Stimulated activated CD4-positive, alpha-beta T cell treated with anti-CD3 and anti-CD28 coated beads, Interleukin-1b, Interleukin-23, amount 100 ng/mL, for 4 hours (primary cell): ENCODE measurements at regions not wholly inside any gene's neighbourhood (a gene's known extent, or its start where the extent isn't known, plus 50 kb on each side); places are given as distances from the start of the nearest gene placed in this dataset.
"Not testable (repeated sequence)": the region's sequence is repeated elsewhere in the genome, so short reads cannot be mapped to it uniquely, and the experiment has no call there.

Experiments used
- DNase-seq, 2 donors: peaks; one replicate each; pipeline ENCODE4 v3.0.0-alpha.2; 2020; ENCODE audit warnings: low read depth in 2 of 2

DNA sequence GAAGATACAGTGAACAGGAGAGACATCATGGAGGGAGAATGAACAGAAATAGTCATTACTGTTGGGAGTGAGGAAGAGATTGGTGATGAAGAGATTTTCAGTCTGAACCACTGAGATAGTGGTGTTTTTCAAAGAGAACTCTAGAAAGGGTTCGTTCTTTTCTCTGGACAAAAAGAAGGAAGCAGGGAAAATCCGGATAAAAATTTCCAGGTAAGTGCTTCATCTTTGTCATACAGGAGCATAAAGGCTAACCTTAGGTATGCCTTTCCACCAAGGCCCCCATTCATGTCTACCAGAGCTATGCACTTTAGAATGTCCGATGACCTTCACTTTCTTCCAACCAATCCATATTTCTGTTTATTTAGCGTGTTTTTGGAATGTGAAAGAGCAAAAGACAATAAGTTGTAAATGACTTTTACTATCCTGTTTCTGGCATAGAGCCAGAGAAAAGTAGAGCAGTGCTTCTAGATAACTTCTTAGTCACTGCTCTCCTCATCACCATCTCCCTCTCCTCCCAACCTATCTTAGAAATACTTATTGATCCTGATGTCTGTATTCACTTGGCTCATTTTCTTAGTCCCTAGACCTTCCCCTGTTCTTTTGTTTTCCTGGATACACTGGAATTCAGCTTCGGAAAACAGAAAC is 116.5 kb downstream of the TTC6 start:
- no peak for DNase-seq

DNA sequence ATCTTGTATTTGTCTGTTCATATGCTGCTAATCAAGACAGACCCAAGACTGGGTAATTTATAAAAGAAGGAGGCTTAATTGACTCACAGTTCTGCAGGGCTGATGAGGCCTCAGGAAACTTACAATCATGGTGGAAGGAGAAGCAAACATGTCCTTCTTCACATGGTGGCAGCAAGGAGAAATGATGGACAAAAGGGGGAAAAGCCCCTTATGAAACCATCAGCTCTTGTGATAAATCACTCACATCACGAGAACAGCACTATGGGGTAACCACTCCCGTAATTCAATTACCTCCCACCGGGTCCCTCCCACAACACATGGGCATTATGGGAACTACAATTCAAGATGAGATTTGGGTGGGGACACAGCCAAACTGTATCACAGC is 117.0 kb downstream of the TTC6 start:
- DNase-seq, result not testable (repeated sequence)

DNA sequence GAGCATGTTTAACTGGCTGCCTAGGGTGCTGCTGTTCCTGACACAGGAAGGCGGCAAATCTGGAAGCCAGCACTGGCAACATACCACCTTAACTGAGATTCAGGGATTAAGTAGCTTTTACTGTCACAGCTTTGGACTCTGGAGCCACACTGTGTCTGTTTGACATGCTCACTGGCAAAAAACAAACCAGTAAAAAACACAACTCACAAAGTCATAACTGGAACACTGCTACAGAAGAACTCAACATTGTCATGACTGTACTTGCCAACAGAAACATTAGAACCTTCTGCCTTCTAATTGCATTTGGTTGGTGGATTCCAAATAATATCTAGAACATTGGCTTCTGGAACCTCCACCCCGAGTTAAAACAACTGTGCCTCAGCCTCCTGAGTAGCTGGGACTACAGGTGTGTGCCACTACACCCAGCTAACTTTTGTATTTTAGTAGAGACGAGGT is 117.6 kb downstream of the TTC6 start:
- DNase-seq, result no peak

DNA sequence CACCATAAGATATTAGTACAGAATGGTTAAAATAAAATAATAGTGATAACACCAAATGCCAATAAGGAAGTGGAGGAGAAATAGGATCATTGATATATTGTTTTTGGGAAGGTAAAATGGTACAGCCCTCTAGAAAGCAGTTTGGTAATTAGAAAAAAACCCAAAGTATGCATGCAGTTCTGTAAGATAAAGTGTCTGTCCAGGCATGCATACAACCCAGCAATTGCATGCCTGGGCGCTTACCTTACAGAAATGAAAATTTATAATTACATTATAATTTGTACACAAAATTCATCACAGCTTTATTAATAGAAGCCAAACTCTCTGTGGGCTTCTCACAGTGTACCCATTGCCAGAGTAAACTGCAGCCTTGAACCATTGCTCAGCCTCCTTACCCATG is 124.7 kb downstream of the TTC6 start:
- DNase-seq, result no peak

DNA sequence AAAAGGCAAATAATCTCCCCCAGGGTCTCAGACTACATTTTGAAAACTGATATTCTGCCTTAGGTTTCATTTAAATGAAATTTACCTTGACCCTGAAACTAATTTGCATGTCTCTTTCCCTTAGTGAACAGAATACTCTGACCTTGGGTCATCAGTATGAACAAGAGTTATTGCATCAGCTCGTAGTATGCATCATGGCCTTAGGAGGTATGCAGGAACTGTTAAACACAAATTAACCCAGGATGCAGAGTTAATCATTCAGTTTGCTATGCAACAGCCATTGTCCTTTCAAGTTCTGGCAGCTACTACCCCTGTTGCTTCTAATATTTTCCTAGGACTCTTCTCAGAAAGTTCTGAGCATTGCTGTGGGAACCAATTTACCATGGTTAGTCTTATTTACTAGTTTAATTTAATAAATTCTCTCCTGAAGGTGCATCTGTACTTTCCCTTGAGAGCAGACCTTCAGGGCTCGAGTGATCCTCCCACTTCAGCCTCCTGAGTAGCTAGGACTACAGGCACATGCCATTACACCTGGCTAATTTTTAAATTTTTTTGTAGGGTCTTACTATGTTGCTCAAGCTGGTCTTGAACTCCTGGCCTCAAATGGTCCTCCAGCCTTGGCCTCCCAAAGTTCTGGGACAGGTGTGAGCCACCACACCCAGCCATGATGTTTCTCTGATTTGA is 126.7 kb downstream of the TTC6 start:
- DNase-seq, result no peak

DNA sequence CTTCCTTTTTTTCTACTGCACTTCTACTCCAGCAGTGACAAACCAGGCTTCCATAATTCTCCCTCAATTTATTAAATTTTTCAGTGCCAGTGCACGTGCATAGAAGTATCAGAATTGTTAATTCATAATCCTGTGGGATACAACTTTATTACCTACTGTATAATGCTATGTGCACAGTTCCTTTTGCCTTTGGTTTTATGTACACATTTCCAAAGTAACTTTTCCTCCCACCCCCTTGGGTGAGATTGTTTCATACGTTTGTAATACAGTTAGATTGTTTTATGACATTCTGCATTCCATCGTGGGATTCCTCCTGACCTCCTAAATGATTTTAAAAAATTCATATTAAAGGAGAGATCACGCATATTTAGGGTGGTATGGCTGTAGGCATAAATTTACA is 128.1 kb downstream of the TTC6 start:
- DNase-seq, result no peak

DNA sequence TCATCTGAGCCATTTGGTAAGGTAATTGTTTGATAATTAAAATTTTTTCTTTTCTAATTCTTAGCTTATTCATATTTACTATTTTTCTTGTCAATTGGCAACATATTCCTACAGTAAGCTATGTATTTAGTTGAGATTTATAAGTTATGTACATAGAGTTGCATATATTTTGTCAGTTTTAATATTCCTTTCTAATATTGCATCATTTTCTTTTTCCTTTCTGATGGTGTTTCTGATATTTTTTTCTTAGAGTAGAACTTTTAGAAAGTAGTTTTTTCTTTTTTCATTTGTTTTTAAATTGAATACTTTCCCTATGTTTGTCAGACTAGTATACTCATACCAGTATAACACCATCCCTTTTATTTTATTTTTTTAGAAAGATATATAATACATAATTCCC is 131.3 kb downstream of the TTC6 start:
- DNase-seq, result no peak

DNA sequence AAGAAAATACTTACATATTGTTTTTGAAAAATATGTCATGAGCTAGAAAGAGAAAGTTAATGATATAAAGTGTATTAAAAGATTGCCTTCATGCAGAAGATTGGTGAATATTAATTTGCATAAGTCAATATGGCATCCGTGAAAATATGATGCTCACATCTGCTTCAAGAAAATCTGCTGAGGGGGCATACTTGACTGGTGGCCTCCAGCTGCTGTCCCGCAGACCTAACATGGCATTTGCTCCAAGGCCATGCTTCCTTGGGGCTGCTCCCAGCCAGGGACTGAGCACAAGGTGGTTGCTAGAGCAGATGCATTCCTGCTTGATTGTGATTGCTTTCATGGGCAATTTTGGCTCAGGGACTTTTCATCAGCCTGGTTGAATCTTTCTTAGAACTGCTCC is 133.8 kb downstream of the TTC6 start:
- DNase-seq, result no peak

DNA sequence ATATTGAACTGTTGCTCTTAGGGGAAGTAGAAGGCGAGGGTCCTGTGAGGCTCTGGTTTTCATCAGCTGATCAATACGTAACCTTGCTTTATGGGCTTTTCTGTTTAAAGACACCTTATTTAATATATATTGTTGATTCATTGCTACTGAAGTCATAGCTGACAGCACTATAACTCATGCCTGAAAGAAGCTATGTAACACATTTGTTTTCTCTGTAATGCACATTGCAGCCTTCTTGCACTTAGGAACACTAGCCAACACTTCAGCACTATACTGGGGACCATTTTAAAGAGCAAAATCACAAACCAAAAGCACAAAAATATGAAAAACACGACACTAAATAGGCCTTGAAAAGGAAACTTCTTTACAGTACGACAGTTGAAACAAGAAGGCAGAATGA is 135.7 kb downstream of the TTC6 start:
- no peak for DNase-seq

DNA sequence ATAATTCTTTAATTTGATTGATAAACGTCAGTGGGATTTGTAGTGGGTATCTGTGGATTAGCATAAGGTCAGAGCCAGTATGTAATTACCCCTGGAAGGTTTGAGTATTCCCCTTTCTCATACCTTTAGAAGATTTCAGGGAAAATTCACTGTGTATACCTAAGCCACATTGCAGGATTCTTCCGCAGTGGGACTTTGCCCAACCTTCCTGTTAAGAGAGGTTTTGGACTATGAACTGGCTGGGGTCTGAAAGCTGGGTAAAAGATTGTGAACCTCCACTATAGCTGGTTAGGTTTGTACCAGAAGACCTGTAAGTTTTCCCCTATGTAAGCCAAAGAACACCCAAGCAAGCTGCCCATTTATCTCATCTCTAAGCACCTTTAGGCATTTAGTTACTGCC is 150.2 kb downstream of the TTC6 start:
- DNase-seq, result no peak

DNA sequence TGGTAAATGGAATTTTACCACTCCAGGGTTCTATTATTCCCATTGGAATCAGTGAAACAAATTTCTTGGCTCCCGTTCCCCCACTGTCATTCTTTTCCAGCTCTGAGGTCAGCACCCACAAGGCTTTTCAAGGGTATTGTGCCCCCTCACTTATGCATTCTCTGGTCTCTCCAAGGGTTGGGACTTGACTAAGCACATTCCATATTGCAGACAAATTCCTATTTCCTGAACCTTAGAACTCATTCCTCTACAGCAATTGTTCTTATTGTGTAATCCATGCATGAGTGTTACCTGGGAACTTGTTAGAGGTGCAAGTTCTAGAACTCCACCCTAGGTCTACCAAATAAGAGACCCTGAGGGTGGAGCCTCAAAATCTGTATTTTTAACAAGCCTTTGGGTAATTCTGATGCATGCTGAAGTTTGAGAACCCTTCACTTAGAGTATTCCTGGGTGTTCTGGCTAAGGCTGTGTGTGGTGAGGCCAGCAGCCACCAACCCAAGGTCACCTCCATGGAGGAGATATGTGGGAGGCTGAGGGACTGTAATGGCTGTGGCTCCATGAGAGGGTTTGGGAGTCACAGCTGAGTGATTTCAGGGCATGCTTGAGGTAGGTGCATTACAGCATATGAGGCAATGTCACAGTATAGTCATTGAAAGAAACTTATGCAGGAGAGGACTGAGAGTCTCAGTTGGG is 150.9 kb downstream of the TTC6 start:
- DNase-seq, result no peak

DNA sequence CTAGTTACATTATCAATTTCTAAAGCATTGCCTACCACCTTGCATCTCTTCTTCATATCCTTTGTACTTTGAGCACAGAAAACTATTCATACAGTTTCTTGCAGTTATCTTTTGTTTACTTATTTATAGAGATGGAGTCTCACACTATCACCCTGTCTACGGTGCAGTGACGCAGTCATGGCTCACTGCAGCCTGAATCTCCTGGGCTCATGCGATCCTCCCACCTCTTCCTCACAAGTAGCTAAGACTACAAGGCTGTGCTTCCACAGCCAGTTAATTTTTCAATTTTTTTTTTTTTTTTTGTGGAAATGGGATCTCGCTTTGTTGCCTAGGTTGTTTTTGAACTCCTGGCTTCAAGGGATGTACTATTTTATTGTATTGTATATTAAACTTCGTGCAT is 158.0 kb downstream of the TTC6 start:
- no peak for DNase-seq

DNA sequence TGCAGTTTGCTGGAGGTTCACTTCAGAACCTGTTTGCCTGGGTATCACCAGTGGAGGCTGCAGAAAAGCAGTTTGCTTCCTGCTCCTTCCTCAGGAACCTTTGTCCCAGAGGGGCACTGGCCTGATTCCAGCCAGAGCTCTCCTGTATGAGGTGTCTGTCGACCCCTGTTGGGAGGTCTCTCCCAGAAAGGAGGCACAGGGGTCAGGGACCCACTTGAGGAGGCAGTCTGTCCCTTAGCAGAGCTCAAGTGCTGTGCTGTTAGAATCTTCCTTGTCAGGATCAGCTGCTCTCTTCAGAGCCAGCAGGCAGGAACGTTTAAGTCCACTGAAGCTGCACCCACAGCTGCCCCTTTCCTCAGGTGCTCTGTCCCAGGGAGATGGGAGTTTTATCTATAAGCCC is 164.8 kb downstream of the TTC6 start:
- not testable (repeated sequence) for DNase-seq

DNA sequence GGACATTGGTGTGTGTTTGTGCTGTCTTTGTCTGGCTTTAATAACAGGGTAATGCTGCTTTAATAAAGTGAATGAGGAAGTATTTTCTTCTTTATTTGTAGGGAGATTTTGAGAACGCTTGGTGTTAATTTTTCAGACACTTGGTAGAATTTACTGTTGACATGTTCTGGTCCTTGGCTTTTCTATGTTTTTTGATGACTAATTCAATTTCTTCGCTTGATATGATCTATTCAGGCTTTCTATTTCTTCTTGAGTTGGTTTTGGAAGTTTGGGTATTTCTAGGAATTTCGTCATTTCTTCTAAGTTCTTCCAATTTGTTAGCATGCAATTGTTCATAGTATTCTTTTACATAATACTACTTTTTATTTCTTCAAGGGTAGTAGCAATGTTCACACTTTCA is 167.8 kb downstream of the TTC6 start:
- DNase-seq, result no peak

DNA sequence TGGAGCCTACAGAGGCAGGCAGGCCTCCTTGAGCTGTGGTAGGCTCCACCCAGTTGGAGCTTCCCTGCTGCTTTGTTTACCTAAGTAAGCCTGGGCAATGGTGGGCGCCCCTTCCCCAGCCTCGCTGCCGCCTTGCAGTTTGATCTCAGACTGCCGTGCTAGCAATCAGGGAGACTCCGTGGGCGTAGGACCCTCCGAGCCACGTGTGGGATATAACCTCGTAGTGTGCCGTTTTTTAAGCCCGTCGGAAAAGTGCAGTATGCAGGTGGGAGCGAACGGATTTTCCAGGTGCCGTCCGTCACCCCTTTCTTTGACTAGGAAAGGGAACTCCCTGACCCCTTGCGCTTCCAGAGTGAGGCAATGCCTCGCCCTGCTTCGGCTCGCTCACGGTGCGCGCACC is 176.9 kb downstream of the TTC6 start:
- not testable (repeated sequence) for DNase-seq

DNA sequence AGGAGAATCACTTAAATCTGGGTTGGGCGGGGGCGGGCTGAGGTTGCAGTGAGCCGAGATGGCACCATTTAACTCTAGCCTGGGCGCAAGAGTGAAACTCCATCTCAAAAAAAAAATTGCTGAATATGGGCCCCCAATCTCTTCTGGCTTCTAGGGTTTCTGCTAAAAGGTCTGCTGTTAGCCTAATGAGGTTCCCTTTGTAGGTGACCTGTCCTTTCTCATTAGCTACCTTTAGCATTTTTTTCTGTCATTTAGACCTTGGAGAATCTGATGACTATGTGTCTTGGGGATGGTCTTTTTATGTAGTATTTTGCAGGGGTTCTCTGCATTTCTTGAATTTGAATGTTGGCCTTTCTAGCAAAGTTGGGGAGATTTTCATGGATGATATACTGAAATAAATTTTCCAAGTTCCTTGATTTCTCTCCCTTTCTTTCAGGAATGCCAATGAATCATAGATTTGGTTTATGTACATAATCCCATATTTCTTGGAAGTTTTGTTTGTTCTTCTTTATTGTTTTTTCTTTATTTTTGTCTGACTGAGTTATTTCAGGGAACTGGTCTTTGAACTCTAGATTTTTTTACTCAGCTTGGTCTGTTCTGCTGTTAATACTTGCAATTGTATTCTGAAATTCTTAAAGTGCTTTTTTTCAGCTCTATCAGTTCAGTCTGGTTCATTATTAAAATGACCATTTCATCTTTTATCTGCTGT is 181.5 kb downstream of the TTC6 start:
- DNase-seq, result no peak

DNA sequence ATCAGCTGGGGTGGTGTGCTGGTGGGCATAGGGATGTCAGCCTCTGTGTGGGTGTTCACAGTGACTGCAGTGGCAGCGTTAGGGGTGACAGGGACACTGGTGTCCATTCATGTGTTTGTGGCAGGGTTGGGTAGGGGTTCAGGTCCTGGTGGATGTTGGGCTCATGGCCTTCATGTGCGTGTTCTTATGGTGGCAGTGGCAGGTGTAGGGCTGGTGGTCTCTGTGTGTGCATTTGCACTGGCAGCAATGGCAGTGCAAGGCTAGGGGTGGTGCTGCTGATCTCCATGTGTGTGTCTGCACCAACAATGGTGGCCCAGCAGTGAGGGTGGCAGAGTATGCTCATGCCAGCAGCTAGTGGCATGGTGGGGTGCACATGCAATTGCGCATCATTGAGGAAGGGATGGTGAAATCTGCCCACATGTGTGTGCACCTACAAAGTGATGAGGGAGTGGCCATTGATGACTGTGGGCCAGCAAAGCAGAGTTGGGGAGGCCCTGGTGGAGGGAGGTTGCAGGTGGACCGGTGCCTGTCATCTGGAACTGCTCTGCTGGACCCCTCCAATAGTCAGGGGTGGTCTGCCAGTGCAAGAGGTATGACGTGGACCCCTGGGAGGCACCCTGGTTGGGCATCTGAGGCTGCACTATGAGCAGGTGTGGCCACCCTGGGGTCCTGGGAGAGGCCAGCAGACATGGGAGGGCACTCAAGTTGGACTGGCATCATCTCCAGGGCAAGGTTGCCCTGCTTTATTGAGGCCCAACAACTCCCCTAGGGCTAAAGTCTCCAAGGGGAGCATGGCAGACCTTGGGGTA is 182.9 kb downstream of the TTC6 start:
- DNase-seq, result no peak

DNA sequence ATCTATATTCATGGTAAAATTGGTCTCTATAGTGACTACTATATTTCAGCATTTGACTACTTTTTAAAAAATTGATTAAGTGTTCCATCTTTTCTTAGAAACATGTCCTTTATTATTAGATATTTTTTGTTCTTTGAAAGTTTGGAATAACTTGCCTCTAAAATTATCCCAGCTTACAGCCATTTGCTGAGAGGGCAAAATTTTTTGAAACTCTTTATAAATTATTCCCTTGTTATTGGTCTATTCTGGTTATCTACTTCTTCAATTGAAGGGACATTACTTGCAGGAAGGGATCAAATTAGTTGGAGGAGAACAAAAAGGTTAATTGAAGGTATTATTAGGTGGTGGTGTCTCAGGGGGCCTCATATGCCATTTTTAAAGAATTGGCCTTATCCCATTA is 184.1 kb downstream of the TTC6 start:
- DNase-seq, result no peak

DNA sequence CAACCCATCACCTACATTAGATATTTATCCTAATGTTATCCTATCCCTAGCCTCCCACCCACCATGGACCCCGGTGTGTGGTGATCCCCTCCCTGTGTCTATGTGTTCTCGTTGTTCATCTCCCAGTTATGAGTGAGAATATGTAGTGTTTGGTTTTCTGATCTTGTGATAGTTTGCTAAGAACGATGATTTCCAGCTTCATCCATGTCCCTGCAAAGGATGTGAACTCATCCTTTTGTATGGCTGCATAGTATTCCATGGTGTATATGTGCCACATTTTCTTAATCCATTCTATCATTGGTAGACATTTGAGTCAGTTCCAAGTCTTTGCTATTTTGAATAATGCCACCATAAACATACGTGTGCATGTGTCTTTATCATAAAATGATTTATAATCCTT is 185.3 kb downstream of the TTC6 start:
- DNase-seq, result not testable (repeated sequence)

DNA sequence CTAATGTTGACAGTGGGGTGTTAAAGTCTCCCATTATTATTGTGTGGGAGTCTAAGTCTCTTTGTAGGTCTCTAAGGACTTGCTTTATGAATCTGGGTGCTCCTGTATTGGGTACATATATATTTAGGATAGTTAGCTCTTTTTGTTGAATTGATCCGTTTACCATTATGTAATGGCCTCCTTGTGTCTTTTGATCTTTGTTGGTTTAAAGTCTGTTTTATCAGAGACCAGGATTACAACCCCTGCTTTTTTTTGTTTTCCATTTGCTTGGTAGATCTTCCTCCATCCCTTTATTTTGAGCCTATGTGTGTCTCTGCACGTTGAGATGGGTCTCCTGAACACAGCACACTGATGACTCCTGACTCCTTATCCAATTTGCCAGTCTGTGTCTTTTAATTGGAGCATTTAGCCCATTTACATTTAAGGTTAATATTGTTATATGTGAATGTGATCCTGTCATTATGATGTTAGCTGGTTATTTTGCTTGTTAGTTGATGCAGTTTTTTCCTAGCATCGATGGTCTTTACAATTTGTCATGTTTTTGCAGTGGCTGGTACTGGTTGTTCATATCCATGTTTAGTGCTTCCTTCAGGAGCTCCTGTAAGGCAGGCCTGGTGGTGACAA is 188.9 kb downstream of the TTC6 start:
- DNase-seq, result not testable (repeated sequence)

DNA sequence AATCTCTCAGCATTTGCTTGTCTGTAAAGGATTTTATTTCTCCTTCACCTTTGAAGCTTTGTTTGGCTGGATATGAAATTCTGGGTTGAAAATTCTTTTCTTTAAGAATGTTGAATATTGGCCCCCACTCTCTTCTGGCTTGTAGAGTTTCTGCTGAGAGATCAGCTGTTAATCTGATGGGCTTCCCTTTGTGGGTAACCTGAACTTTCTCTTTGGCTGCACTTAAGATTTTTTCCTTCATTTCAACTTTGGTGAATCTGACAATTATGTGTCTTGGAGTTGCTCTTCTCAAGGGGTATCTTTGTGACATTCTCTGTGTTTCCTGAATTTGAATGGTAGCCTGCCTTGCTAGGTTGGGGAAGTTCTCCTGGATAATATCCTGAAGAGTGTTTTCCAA is 189.4 kb downstream of the TTC6 start:
- not testable (repeated sequence) for DNase-seq
